Prostate gland (tissue), 2 donors: ENCODE measurements at regions not wholly inside any gene's neighbourhood (a gene's known extent, or its start where the extent isn't known, plus 50 kb on each side); places are given as distances from the start of the nearest gene placed in this dataset.

Source experiments
- DNase-seq: peaks from one replicate; pipeline ENCODE4 v3.0.0-alpha.2; 2019; ENCODE audit warnings: low spot score
- H3K27ac ChIP-seq, 2 donors: fragments of 200-600 bp; sonication (generic); 2 replicates each; pipeline ENCODE4 v1.5.1; 2017 to 2019
- H3K27me3 ChIP-seq: fragments of 200-600 bp; sonication (generic); replicated peaks from 2 replicates; pipeline ENCODE4 v1.5.1; 2019; ENCODE audit not compliant: insufficient read depth
- H3K36me3 ChIP-seq, 2 donors: fragments of 200-600 bp; sonication (generic); 1 replicate in 1 of 2; 2 replicates in 1 of 2; pipeline versions ENCODE4 v1.5.1 to v1.8.1; 2017 to 2019
- H3K4me1 ChIP-seq: fragments of 200-600 bp; sonication (generic); replicated peaks from 2 replicates; pipeline ENCODE4 v1.5.1; 2019
- H3K4me3 ChIP-seq, 2 donors: fragments of 200-600 bp; sonication (generic); 2 replicates each; pipeline ENCODE4 v1.5.1; 2017 to 2019
- H3K9me3 ChIP-seq: fragments of 200-600 bp; sonication (generic); 2 replicates; pipeline ENCODE4 v1.5.1; 2017
- CTCF ChIP-seq, 4 experiments: fragments of 200-600 bp in 2 of 4; fragments of 450-650 bp in 2 of 4; sonication (generic) in 2 of 4; IDR thresholded peaks; 1 replicate in 3 of 4; 2 replicates in 1 of 4; pipeline ENCODE4 v1.5.1; 2016 to 2019; ENCODE audit warnings: antibody characterized with exemption in 4 of 4, mild to moderate bottlenecking in 2 of 4, moderate library complexity in 2 of 4
- POLR2A ChIP-seq: fragments of 450-650 bp; IDR thresholded peaks from one replicate; pipeline ENCODE4 v1.6.1; 2016; ENCODE audit warnings: antibody characterized with exemption, mild to moderate bottlenecking
- POLR2AphosphoS5 ChIP-seq: sonication (generic); formaldehyde crosslinking; IDR thresholded peaks from one replicate; pipeline ENCODE4 v1.6.1; 2017; ENCODE audit warnings: antibody characterized with exemption
- WGBS: methylation state at CpG from one replicate; pipeline ENCODE4 v1.1.5; 2018; 5-methylcytosine and 5-hydroxymethylcytosine counted together
- intact Hi-C: fragments of 100-400 bp; cut with DNase I; formaldehyde crosslinking; loops from one replicate; pipeline ENCODE4 v1.14.2; 2022

- intact Hi-C loops = no loop called here
- Histone ChIP-seq H3K4me3 (no peak overlapping the region), H3K36me3 (no peaks in the 10 kb centered on the region), H3K27ac (no peak overlapping the region), H3K4me1 (no peaks in the 10 kb centered on the region), H3K9me3 (no peaks in the 10 kb centered on the region), H3K27me3 (no peaks in the 10 kb centered on the region)
- WGBS = 73% methylated on average over 8 of the region's 8 CpGs
- no peak for DNase-seq
- TF ChIP-seq POLR2A (no peak), POLR2AphosphoS5 (no peak), CTCF (IDR thresholded peaks at IDR 0.05) (no peak)
Measured at GRCh38 chr2:136492901-136493300, 272.4 kb upstream of the THSD7B start.

GRCh38 chr2:136490100-136490499 is 275.2 kb upstream of the THSD7B start:
- Histone ChIP-seq H3K9me3 (no peaks in the 10 kb centered on the region), H3K4me3 (no peak overlapping the region), H3K4me1 (no peaks in the 10 kb centered on the region), H3K27me3 (no peaks in the 10 kb centered on the region), H3K27ac (no peak overlapping the region), H3K36me3 (no peaks in the 10 kb centered on the region)
- TF ChIP-seq POLR2A (no peak), POLR2AphosphoS5 (no peak)
- intact Hi-C loops = no loop called here
- WGBS = 73% methylated on average over 3 of the region's 3 CpGs
- DNase-seq = no peak

- intact Hi-C loops = no loop called here
- no peaks in the 10 kb centered on the region for H3K9me3 ChIP-seq
- no peak for DNase-seq
- H3K27ac ChIP-seq = no peak overlapping the region
- H3K4me3 ChIP-seq = no peak overlapping the region
- WGBS = 24% methylated on average over 2 of the region's 2 CpGs
- TF ChIP-seq POLR2A (no peak), POLR2AphosphoS5 (no peak), CTCF (IDR thresholded peaks at IDR 0.05) (no peak)
- no peaks in the 10 kb centered on the region for H3K36me3 ChIP-seq
- H3K27me3 ChIP-seq = no peaks in the 10 kb centered on the region
- H3K4me1 ChIP-seq = no peaks in the 10 kb centered on the region
Measured at GRCh38 chr2:136487421-136487820, 277.9 kb upstream of the THSD7B start.

- no peak for TF ChIP-seq POLR2AphosphoS5
- no peak for TF ChIP-seq POLR2A
- TF ChIP-seq CTCF (IDR thresholded peaks at IDR 0.05) = no peak
- Histone ChIP-seq H3K27ac (no peak overlapping the region), H3K27me3 (no peaks in the 10 kb centered on the region), H3K4me1 (no peaks in the 10 kb centered on the region), H3K4me3 (no peak overlapping the region), H3K9me3 (no peaks in the 10 kb centered on the region), H3K36me3 (no peaks in the 10 kb centered on the region)
- DNase-seq = no peak
- intact Hi-C loops = no loop called here
- WGBS = 88% methylated on average over 10 of the region's 10 CpGs
Measured at GRCh38 chr2:136486115-136486514, 279.2 kb upstream of the THSD7B start.

GRCh38 chr2:136482966-136483365 is 282.4 kb upstream of the THSD7B start:
- H3K4me3 ChIP-seq = no peak overlapping the region
- no peaks in the 10 kb centered on the region for H3K36me3 ChIP-seq
- H3K27me3 ChIP-seq = no peaks in the 10 kb centered on the region
- TF ChIP-seq POLR2AphosphoS5 (no peak), POLR2A (no peak), CTCF (IDR thresholded peaks at IDR 0.05) (no peak)
- no peak overlapping the region for H3K27ac ChIP-seq
- intact Hi-C loops = no loop called here
- DNase-seq = no peak
- 91% methylated on average over 3 of the region's 3 CpGs for WGBS
- H3K9me3 ChIP-seq = no peaks in the 10 kb centered on the region
- no peaks in the 10 kb centered on the region for H3K4me1 ChIP-seq
